Neural progenitor cell (in vitro differentiated cells): ENCODE measurements at regions not wholly inside any gene's neighbourhood (a gene's known extent, or its start where the extent isn't known, plus 50 kb on each side); places are given as distances from the start of the nearest gene placed in this dataset.

Experiments used
- EZH2 ChIP-seq: fragments of 200-600 bp; sonication (generic); IDR thresholded peaks from 2 replicates; pipeline ENCODE4 v1.6.1; 2017; ENCODE audit warnings: antibody characterized with exemption, mild to moderate bottlenecking, moderate library complexity
- EZH2phosphoT487 ChIP-seq: fragments of 200-600 bp; sonication (generic); IDR thresholded peaks from 2 replicates; pipeline ENCODE4 v1.6.1; 2017; ENCODE audit warnings: antibody characterized with exemption
- TF ChIP-seq, protein P1 (sequence below): fragments of 200-600 bp; sonication (generic); IDR thresholded peaks from 2 replicates; pipeline ENCODE4 v1.5.1; 2017; ENCODE audit warnings: antibody characterized with exemption, mild to moderate bottlenecking

DNA sequence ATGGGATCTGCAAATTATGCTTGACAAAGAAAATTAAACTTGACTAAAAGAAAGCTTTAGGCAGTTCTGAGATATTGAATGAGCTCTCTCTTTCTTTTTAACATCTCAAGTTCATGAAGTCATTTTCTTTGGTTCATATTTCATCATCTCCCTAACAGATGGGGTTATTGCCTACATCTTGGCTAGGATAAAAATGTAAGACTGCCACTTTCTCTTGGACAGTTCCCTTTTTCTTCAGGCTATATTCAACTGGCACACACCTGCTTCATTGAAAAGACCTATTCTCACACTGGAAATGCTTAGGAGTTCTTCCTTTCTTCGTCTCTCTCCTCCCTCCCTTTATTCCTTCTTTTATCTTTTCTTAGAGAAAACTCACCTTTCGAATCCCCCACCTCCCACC is 355.9 kb upstream of the SEL1L start:
- TF ChIP-seq EZH2: no peak
- TF ChIP-seq, protein P1, sequence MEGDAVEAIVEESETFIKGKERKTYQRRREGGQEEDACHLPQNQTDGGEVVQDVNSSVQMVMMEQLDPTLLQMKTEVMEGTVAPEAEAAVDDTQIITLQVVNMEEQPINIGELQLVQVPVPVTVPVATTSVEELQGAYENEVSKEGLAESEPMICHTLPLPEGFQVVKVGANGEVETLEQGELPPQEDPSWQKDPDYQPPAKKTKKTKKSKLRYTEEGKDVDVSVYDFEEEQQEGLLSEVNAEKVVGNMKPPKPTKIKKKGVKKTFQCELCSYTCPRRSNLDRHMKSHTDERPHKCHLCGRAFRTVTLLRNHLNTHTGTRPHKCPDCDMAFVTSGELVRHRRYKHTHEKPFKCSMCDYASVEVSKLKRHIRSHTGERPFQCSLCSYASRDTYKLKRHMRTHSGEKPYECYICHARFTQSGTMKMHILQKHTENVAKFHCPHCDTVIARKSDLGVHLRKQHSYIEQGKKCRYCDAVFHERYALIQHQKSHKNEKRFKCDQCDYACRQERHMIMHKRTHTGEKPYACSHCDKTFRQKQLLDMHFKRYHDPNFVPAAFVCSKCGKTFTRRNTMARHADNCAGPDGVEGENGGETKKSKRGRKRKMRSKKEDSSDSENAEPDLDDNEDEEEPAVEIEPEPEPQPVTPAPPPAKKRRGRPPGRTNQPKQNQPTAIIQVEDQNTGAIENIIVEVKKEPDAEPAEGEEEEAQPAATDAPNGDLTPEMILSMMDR: no peak
- TF ChIP-seq EZH2phosphoT487: no peak
